HEK293 (cell line): ENCODE measurements at regions not wholly inside any gene's neighbourhood (a gene's known extent, or its start where the extent isn't known, plus 50 kb on each side); places are given as distances from the start of the nearest gene placed in this dataset.

ENCODE experiments used
- CTCF ChIA-PET: fragments of 350-600 bp; formaldehyde crosslinking; extraction: SDS; loops from one replicate; lab custom pipeline; 2021; ENCODE audit warnings: antibody characterized with exemption; lab: Yijun Ruan, JAX
- POLR2A ChIA-PET: fragments of 300-600 bp; formaldehyde crosslinking; extraction: SDS; loops from one replicate; lab custom pipeline; 2020; ENCODE audit warnings: antibody characterized with exemption, inconsistent platforms; lab: Yijun Ruan, JAX
- H3K27ac ChIP-seq: fragments of 200-500 bp; sonication (Bioruptor generic); 2 replicates; pipeline ENCODE4 v1.5.1; 2014; ENCODE audit warnings: low read depth, low read length, control low read depth, inconsistent platforms; ENCODE audit errors: extremely low read depth
- H3K36me3 ChIP-seq, 2 experiments: fragments of 200-500 bp in 1 of 2; sonication (Bioruptor generic) in 1 of 2; 1 replicate in 1 of 2; 2 replicates in 1 of 2; pipeline ENCODE4 v1.5.1; 2014 to 2017; ENCODE audit warnings: inconsistent platforms in 2 of 2, low read length in 2 of 2; ENCODE audit not compliant: control insufficient read depth in 2 of 2, insufficient read depth in 1 of 2
- H3K4me1 ChIP-seq: fragments of 200-500 bp; sonication (Bioruptor generic); 2 replicates; pipeline ENCODE4 v1.5.1; 2014; ENCODE audit warnings: mild to moderate bottlenecking, low read length, inconsistent platforms; ENCODE audit not compliant: control insufficient read depth, insufficient read depth
- H3K4me3 ChIP-seq: 2 replicates; pipeline ENCODE4 v1.5.1; 2011; ENCODE audit warnings: low read depth, mild to moderate bottlenecking, control low read depth, low read length, moderate library complexity
- H3K9me3 ChIP-seq: fragments of 200-500 bp; sonication (Bioruptor generic); 2 replicates; pipeline ENCODE4 v1.5.1; 2014; ENCODE audit warnings: low read depth, low read length, inconsistent platforms; ENCODE audit not compliant: control insufficient read depth, insufficient read depth
- RBAK ChIP-seq: fragments of 450-650 bp; formaldehyde crosslinking; IDR thresholded peaks from 2 replicates; pipeline ENCODE4 v1.5.1; 2016; ENCODE audit warnings: missing biosample characterization, missing genetic modification characterization
- ZBTB20 ChIP-seq: fragments of 450-650 bp; formaldehyde crosslinking; IDR thresholded peaks from 2 replicates; pipeline ENCODE4 v1.5.1; 2016; ENCODE audit warnings: missing biosample characterization, missing genetic modification characterization
- ZBTB44 ChIP-seq: fragments of 450-650 bp; IDR thresholded peaks from 2 replicates; pipeline ENCODE4 v1.5.1; 2018; ENCODE audit warnings: missing biosample characterization, mild to moderate bottlenecking, missing genetic modification characterization
- ZNF140 ChIP-seq: fragments of 450-650 bp; formaldehyde crosslinking; IDR thresholded peaks from 2 replicates; pipeline ENCODE4 v1.5.1; 2016; ENCODE audit warnings: missing biosample characterization, missing genetic modification characterization
- ZNF157 ChIP-seq: fragments of 450-650 bp; formaldehyde crosslinking; IDR thresholded peaks from 2 replicates; pipeline ENCODE4 v1.5.1; 2016; ENCODE audit warnings: missing biosample characterization, missing genetic modification characterization
- ZNF280D ChIP-seq: fragments of 450-650 bp; formaldehyde crosslinking; IDR thresholded peaks from 2 replicates; pipeline ENCODE4 v1.5.1; 2016; ENCODE audit warnings: missing biosample characterization, missing genetic modification characterization
- ZNF341 ChIP-seq: fragments of 450-650 bp; formaldehyde crosslinking; IDR thresholded peaks from 2 replicates; pipeline ENCODE4; 2016; ENCODE audit warnings: low read depth, missing biosample characterization, missing genetic modification characterization
- ZNF37A ChIP-seq: fragments of 450-650 bp; IDR thresholded peaks from 2 replicates; pipeline ENCODE4 v1.5.1; 2018; ENCODE audit warnings: missing biosample characterization, missing genetic modification characterization
- ZNF394 ChIP-seq: fragments of 450-650 bp; formaldehyde crosslinking; IDR thresholded peaks from 2 replicates; pipeline ENCODE4 v1.5.1; 2016; ENCODE audit warnings: missing biosample characterization, missing genetic modification characterization, mild to moderate bottlenecking, moderate library complexity, borderline replicate concordance
- ZNF510 ChIP-seq: fragments of 450-650 bp; formaldehyde crosslinking; IDR thresholded peaks from 2 replicates; pipeline ENCODE4 v1.5.1; 2018; ENCODE audit warnings: mild to moderate bottlenecking, missing genetic modification characterization, missing biosample characterization; ENCODE audit not compliant: insufficient replicate concordance
- ZNF514 ChIP-seq: fragments of 450-650 bp; formaldehyde crosslinking; IDR thresholded peaks from 2 replicates; pipeline ENCODE4 v1.5.1; 2016; ENCODE audit warnings: missing biosample characterization, missing genetic modification characterization
- ZNF621 ChIP-seq: fragments of 450-650 bp; formaldehyde crosslinking; IDR thresholded peaks from 2 replicates; pipeline ENCODE4 v1.5.1; 2017; ENCODE audit warnings: missing biosample characterization, missing genetic modification characterization
- ZNF639 ChIP-seq: fragments of 450-650 bp; formaldehyde crosslinking; IDR thresholded peaks from 2 replicates; pipeline ENCODE4 v1.5.1; 2016; ENCODE audit warnings: missing biosample characterization, missing genetic modification characterization
- ZNF654 ChIP-seq: fragments of 450-650 bp; formaldehyde crosslinking; IDR thresholded peaks from 2 replicates; pipeline ENCODE4 v1.5.1; 2016; ENCODE audit warnings: low read depth, missing biosample characterization, missing genetic modification characterization
- ZNF777 ChIP-seq: fragments of 450-650 bp; formaldehyde crosslinking; IDR thresholded peaks from 2 replicates; pipeline ENCODE4 v1.5.1; 2017; ENCODE audit warnings: missing biosample characterization, missing genetic modification characterization, borderline replicate concordance
- ZSCAN23 ChIP-seq: fragments of 450-650 bp; formaldehyde crosslinking; IDR thresholded peaks from 2 replicates; pipeline ENCODE4 v1.5.1; 2016; ENCODE audit warnings: missing biosample characterization, missing genetic modification characterization

GRCh38 chr9:1612886-1613285, 402.3 kb upstream of the SMARCA2 start:
- CTCF ChIA-PET: interaction anchor here (1.3 to 1.4 kb wide), 2 partner anchors 8 to 603 kb away, joined by 3 to 6 read pairs; no protein-coding TSS in a partner anchor
- TF ChIP-seq ZBTB44 (tag by site-specific recombination) (no peak), ZNF157 (tag by site-specific recombination) (no peak)
- TF ChIP-seq, all 188 proteins: peak for 0
- no peaks in the 10 kb centered on the region for H3K36me3 ChIP-seq
- H3K27ac ChIP-seq: no peak overlapping the region
- POLR2A ChIA-PET: no interaction called here
- no peaks in the 10 kb centered on the region for H3K4me1 ChIP-seq
- no peaks in the 10 kb centered on the region for H3K9me3 ChIP-seq
- H3K4me3 ChIP-seq: no peak overlapping the region

GRCh38 chr9:1617419-1617818, 397.7 kb upstream of the SMARCA2 start:
- ChIA-PET POLR2A (interaction anchor here (0.6 kb wide), 1 partner anchor 27 kb away, joined by 9 read pairs; no protein-coding TSS in a partner anchor), CTCF (interaction anchor here (0.9 kb wide), 1 partner anchor 157 kb away, joined by 3 read pairs; no protein-coding TSS in a partner anchor)
- no peak overlapping the region for H3K4me3 ChIP-seq
- H3K27ac ChIP-seq: no peak overlapping the region
- H3K9me3 ChIP-seq: no peaks in the 10 kb centered on the region
- H3K36me3 ChIP-seq: no peaks in the 10 kb centered on the region
- H3K4me1 ChIP-seq: no peaks in the 10 kb centered on the region
- TF ChIP-seq ZBTB44 (tag by site-specific recombination) (no peak), ZNF140 (tag by site-specific recombination) (no peak), ZNF341 (tag by site-specific recombination) (no peak), ZSCAN23 (tag by site-specific recombination) (no peak), ZNF777 (tag by site-specific recombination) (no peak), ZNF510 (no peak), ZNF621 (tag by site-specific recombination) (no peak), ZNF639 (no peak), ZNF157 (tag by site-specific recombination) (no peak), ZNF37A (tag by site-specific recombination) (no peak), ZNF514 (no peak), ZNF394 (tag by site-specific recombination) (no peak), ZBTB20 (tag by site-specific recombination) (no peak), RBAK (no peak)

GRCh38 chr9:1619915-1620710, 395.0 kb upstream of the SMARCA2 start:
- CTCF ChIA-PET: interaction anchor here (0.6 to 2.0 kb wide), 18 partner anchors 8 to 1307 kb away, joined by 3 to 7 read pairs (median 3); no protein-coding TSS in a partner anchor
- Histone ChIP-seq H3K4me3 (no peak overlapping the region), H3K9me3 (no peaks in the 10 kb centered on the region), H3K36me3 (no peaks in the 10 kb centered on the region), H3K27ac (no peak overlapping the region)
- POLR2A ChIA-PET: no interaction called here
- TF ChIP-seq ZNF280D (tag by site-specific recombination): no peak
- peak; percentile 65 for TF ChIP-seq ZNF654
- TF ChIP-seq, all 188 proteins: peak for 1
- H3K4me1 ChIP-seq: no peaks in the 10 kb centered on the region
